Aorta (tissue), 5 donors: ENCODE measurements at regions not wholly inside any gene's neighbourhood (a gene's known extent, or its start where the extent isn't known, plus 50 kb on each side); places are given as distances from the start of the nearest gene placed in this dataset.
"Not testable (repeated sequence)": the region's sequence is repeated elsewhere in the genome, so short reads cannot be mapped to it uniquely, and the experiment has no call there.

Experiments
- ATAC-seq: fragments of 200-7000 bp; cut with Tn5 transposase; one replicate; pipeline ENCODE4 v1.9.1; 2022; ENCODE audit warnings: moderate library complexity; ENCODE audit not compliant: low FRiP score
- DNase-seq, 2 donors: peaks; one replicate each; pipeline ENCODE4 v3.0.0-alpha.2; 2020
- H3K27ac ChIP-seq, 2 donors: one replicate each; pipeline ENCODE4 v1.5.1; 2013; ENCODE audit warnings: low read length in 2 of 2, mild to moderate bottlenecking in 2 of 2, moderate library complexity in 2 of 2, control low read depth in 1 of 2, inconsistent platforms in 1 of 2, low read depth in 1 of 2
- H3K27me3 ChIP-seq, 2 donors: one replicate each; pipeline ENCODE4 v1.6.1; 2013; ENCODE audit warnings: control low read depth in 1 of 2, low read length in 1 of 2, mild to moderate bottlenecking in 1 of 2, moderate library complexity in 1 of 2; ENCODE audit not compliant: insufficient read depth in 2 of 2, control insufficient read depth in 1 of 2
- H3K36me3 ChIP-seq, 2 donors: one replicate each; pipeline ENCODE4 v1.6.1; 2013; ENCODE audit warnings: control low read depth in 1 of 2, low read length in 1 of 2, mild to moderate bottlenecking in 1 of 2; ENCODE audit not compliant: insufficient read depth in 2 of 2, control insufficient read depth in 1 of 2
- H3K4me1 ChIP-seq, 2 donors: one replicate each; pipeline ENCODE4 v1.6.1; 2013; ENCODE audit warnings: low read length in 2 of 2, control low read depth in 1 of 2, mild to moderate bottlenecking in 1 of 2, moderate library complexity in 1 of 2; ENCODE audit not compliant: insufficient read depth in 2 of 2, control insufficient read depth in 1 of 2
- H3K4me3 ChIP-seq, 2 donors: one replicate each; pipeline ENCODE4 v1.5.1; 2013; ENCODE audit warnings: low read length in 2 of 2, control low read depth in 1 of 2, mild to moderate bottlenecking in 1 of 2
- H3K9me3 ChIP-seq: one replicate; pipeline ENCODE4 v1.6.1; 2013; ENCODE audit warnings: mild to moderate bottlenecking, low read length; ENCODE audit not compliant: control insufficient read depth
- WGBS, 2 donors: extraction: QIAGEN DNeasy Blood & Tissue Kit; methylation state at CpG; one replicate each; pipeline ENCODE4 v1.1.7; 2013; 5-methylcytosine and 5-hydroxymethylcytosine counted together
- intact Hi-C, 2 donors: fragments of 100-400 bp; cut with DNase I; formaldehyde crosslinking; loops; one replicate each; pipeline versions ENCODE4 v1.14.2 to v1.15.0; 2022
- donor health status: healthy with polysubstance abuse.
- donor health status: Bipolar disorder and iron deficiency.
- donor health status: DM: no; HTN: no; CAD: no.
- donor health status: DM: no; HTN: no; CAD: no.
- donor health status: DM: yes; HTN: yes; CAD: no.

GRCh38 chr1:196034080-196034706 is 574.0 kb downstream of the KCNT2 start:
- no peak overlapping the region for H3K4me3 ChIP-seq
- intact Hi-C loops, result no loop called here
- DNase-seq, result no peak
- H3K27me3 ChIP-seq, result no peaks in the 10 kb centered on the region
- no peaks in the 10 kb centered on the region for H3K4me1 ChIP-seq
- WGBS, 2 donors, result 12 to 13% methylated on average over 6 of the region's 6 CpGs
- no peak overlapping the region for H3K27ac ChIP-seq
- no peaks in the 10 kb centered on the region for H3K36me3 ChIP-seq
- no peaks in the 10 kb centered on the region for H3K9me3 ChIP-seq
- no peak for ATAC-seq

- H3K27ac ChIP-seq, H3K4me3 ChIP-seq, H3K9me3 ChIP-seq, intact Hi-C loops, H3K27me3 ChIP-seq, H3K4me1 ChIP-seq, DNase-seq, ATAC-seq, H3K36me3 ChIP-seq: not testable (repeated sequence)
- 87 to 88% methylated on average over 2 of the region's 2 CpGs for WGBS, 2 donors
These were observed 576.9 kb downstream of the KCNT2 start for GRCh38 chr1:196031387-196031786.

- Histone ChIP-seq H3K4me1 (no peaks in the 10 kb centered on the region), H3K36me3 (no peaks in the 10 kb centered on the region), H3K27me3 (no peaks in the 10 kb centered on the region), H3K9me3 (no peaks in the 10 kb centered on the region), H3K27ac (no peak overlapping the region), H3K4me3 (no peak overlapping the region)
- ATAC-seq, result no peak
- no peak for DNase-seq
- 82 to 84% methylated on average over 1 of the region's 1 CpG for WGBS, 2 donors
- intact Hi-C loops, result no loop called here
These were observed 577.8 kb downstream of the KCNT2 start for GRCh38 chr1:196030455-196030854.

DNA sequence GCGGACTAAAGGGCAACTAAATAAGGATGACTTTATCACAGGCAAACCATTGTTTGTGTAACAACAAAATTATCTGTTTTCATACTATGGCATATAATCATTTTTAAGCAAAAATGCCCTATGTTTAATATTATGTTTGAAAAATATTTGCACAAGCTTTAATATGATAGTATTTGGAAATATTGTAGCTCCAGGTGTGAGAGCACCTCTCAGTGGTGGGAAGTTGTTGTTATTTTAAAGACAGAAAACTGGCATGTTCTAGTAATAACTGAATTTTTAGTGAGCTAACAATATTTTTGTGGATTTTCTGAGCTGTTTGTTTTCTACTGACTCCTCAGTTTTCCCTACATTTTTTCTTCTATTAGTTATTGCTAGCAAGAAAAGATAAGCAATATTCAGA is 578.8 kb downstream of the KCNT2 start:
- Histone ChIP-seq H3K4me3 (no peak overlapping the region), H3K27ac (no peak overlapping the region), H3K9me3 (no peaks in the 10 kb centered on the region), H3K36me3 (no peaks in the 10 kb centered on the region), H3K4me1 (no peaks in the 10 kb centered on the region), H3K27me3 (no peaks in the 10 kb centered on the region)
- 79 to 80% methylated on average over 1 of the region's 1 CpG for WGBS, 2 donors
- ATAC-seq (no peak), DNase-seq (no peak)
- intact Hi-C loops, result no loop called here

DNA sequence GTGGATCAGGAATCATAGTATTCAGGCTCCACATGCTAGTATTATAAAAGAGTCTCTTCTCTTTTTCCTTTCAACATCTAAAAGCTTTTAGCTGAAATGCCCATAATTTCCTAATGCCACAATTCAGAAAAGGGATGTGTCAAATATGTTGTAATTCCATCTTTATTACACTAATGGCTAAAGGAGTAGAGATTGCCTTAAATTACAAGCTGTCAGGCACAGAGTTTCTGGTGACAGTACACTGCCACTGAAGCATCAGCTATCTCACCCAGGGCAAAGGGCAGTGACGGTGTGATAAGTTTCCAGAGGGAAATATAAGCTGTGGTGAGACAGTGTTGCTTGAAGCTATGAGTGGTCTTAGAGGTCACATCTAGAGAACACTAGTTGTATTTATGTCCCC is 581.1 kb downstream of the KCNT2 start:
- H3K27me3 ChIP-seq, result no peaks in the 10 kb centered on the region
- no peaks in the 10 kb centered on the region for H3K36me3 ChIP-seq
- intact Hi-C loops, result no loop called here
- WGBS, 2 donors, result 45 to 50% methylated on average over 1 of the region's 1 CpG
- no peak for ATAC-seq
- no peak overlapping the region for H3K27ac ChIP-seq
- no peak for DNase-seq
- no peak overlapping the region for H3K4me3 ChIP-seq
- H3K9me3 ChIP-seq, result no peaks in the 10 kb centered on the region
- no peaks in the 10 kb centered on the region for H3K4me1 ChIP-seq

GRCh38 chr1:196021174-196021573 is 587.1 kb downstream of the KCNT2 start:
- intact Hi-C loops, H3K9me3 ChIP-seq, H3K27ac ChIP-seq, H3K27me3 ChIP-seq, H3K4me1 ChIP-seq, H3K4me3 ChIP-seq, H3K36me3 ChIP-seq, DNase-seq, ATAC-seq: not testable (repeated sequence)
- 98% methylated on average over 7 of the region's 7 CpGs for WGBS, 2 donors

DNA sequence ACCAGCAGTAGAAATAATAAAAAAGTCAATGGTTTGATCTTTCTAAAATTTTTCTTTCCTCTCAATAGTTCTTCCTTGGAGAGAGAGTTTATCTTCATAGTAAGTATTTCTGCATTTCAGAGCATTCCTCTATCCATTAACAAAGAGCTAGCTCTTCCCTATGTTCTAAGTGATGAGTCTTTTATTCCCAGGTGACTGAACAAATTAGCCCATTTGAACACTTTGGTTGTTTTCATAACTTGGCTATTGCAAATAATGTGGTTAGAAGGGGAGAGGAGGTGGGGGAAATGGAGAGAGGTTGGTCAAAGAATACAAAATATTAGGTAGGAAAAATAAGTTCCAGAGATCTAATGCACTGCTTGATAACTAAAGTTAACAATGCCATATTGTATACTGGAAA is 598.9 kb downstream of the KCNT2 start:
- ATAC-seq (no peak), DNase-seq (no peak)

DNA sequence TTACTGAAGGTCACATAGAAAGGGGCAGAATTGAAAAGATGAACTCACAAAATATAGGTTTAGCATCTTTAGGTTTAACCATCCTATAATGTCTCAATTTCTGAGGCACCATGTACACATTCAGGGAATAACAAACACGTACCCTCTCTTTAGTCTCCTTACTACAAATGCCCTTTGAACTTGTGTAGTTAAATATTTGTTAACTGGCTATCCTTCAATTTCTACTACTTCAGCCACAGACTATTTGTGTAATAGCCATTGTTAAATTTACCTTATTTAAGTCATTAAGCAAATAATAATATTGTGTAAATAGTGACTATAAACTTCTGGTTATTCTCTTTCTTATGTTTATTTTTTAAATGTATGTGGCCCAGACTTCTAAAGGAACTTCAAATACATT is 600.5 kb downstream of the KCNT2 start:
- Histone ChIP-seq H3K27ac (no peak overlapping the region), H3K36me3 (no peaks in the 10 kb centered on the region), H3K27me3 (no peaks in the 10 kb centered on the region), H3K9me3 (no peaks in the 10 kb centered on the region), H3K4me1 (no peaks in the 10 kb centered on the region), H3K4me3 (no peak overlapping the region)
- 80 to 83% methylated on average over 1 of the region's 1 CpG for WGBS, 2 donors
- intact Hi-C loops, result no loop called here
- ATAC-seq, result no peak
- no peak for DNase-seq

More for the DNA sequence above, 598.9 kb downstream of the KCNT2 start:
- Histone ChIP-seq H3K36me3 (no peaks in the 10 kb centered on the region), H3K4me1 (no peaks in the 10 kb centered on the region), H3K27ac (no peak overlapping the region), H3K9me3 (no peaks in the 10 kb centered on the region), H3K27me3 (no peaks in the 10 kb centered on the region), H3K4me3 (no peak overlapping the region)
- intact Hi-C loops, result no loop called here

DNA sequence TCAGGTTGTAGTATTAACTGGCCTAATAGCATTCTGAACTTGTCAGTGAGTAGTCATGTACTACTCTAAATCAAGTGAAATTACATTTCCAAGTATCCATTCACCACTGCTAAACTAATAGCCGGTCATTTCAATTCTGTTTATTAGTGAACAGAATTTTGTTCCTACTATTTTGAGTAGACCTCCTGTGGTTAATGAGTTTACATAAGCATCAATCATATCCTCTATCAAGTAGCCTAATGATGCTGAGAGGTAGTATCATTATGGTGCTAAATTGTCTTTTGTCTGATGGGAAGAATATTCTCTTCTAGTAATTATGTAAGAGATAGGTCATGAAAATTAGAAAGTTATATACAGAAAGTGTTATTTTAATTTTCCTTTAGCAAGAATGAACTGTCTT is 602.8 kb downstream of the KCNT2 start:
- no peaks in the 10 kb centered on the region for H3K27me3 ChIP-seq
- intact Hi-C loops, result no loop called here
- H3K36me3 ChIP-seq, result no peaks in the 10 kb centered on the region
- ATAC-seq, result no peak
- no peak for DNase-seq
- H3K27ac ChIP-seq, result no peak overlapping the region
- no peaks in the 10 kb centered on the region for H3K9me3 ChIP-seq
- WGBS, 2 donors, result 90% methylated on average over 1 of the region's 1 CpG
- H3K4me3 ChIP-seq, result no peak overlapping the region
- H3K4me1 ChIP-seq, result no peaks in the 10 kb centered on the region
